OCI-LY3 (cell line): ENCODE measurements at regions not wholly inside any gene's neighbourhood (a gene's known extent, or its start where the extent isn't known, plus 50 kb on each side); places are given as distances from the start of the nearest gene placed in this dataset.

Experiments
- EZH2phosphoT487 ChIP-seq: fragments of 200-600 bp; shearing (Covaris generic); IDR thresholded peaks from 2 replicates; pipeline ENCODE4 v1.6.1; 2018; ENCODE audit warnings: antibody characterized with exemption, mixed run types, low read depth
- TF ChIP-seq, protein P1 (sequence below): fragments of 200-600, 300-600 bp; sonication (generic); IDR thresholded peaks from 2 replicates; pipeline ENCODE4 v1.5.1; 2014; ENCODE audit warnings: antibody characterized with exemption, low read length, low read depth

DNA sequence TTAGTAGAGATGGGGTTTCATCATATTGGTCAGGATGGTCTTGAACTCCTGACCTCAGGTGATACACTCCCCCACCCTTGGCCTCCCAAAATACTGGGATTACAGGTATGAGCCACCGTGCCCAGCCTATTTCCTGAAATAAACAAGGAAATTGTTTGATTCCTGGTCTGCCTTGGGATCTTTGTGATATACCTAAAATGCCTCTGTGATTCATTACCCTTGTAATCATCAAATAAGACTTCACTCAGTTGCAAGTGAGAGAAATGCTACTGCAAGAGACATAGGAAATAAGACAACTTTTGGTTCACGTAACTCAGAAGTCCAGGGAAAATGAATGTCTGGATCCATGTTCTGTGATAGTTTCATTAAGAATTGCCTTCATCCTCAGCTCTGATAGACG lies 173.2 kb upstream of the MARCKS start:
- TF ChIP-seq, protein P1, sequence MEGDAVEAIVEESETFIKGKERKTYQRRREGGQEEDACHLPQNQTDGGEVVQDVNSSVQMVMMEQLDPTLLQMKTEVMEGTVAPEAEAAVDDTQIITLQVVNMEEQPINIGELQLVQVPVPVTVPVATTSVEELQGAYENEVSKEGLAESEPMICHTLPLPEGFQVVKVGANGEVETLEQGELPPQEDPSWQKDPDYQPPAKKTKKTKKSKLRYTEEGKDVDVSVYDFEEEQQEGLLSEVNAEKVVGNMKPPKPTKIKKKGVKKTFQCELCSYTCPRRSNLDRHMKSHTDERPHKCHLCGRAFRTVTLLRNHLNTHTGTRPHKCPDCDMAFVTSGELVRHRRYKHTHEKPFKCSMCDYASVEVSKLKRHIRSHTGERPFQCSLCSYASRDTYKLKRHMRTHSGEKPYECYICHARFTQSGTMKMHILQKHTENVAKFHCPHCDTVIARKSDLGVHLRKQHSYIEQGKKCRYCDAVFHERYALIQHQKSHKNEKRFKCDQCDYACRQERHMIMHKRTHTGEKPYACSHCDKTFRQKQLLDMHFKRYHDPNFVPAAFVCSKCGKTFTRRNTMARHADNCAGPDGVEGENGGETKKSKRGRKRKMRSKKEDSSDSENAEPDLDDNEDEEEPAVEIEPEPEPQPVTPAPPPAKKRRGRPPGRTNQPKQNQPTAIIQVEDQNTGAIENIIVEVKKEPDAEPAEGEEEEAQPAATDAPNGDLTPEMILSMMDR = no peak
- no peak for TF ChIP-seq EZH2phosphoT487
